ENCODE measurements at regions not wholly inside any gene's neighbourhood (a gene's known extent, or its start where the extent isn't known, plus 50 kb on each side); places are given as distances from the start of the nearest gene placed in this dataset.

DNA sequence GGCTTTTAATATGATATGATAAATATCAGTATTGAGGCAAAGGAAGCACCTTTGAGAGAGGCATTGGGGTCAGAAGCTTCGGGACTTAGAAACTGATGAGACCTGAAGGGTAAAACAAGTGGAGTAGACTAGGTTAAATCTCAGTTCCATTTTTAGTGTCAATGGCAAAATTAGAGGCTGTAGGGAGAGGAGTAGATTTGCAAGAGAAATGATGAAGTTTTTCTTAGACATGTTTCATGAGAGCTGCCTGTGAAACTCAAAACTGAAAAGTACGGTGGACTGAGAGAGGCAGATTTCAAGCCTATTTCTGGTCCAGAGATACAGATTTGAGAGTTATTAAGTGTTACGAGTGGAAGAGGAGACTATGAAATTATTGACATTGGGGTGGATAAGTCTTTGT lies 278.5 kb downstream of the TAF11L14 start:
- Histone ChIP-seq H3K4me3 (no peak overlapping the region), H3K4me1 (ENCODE audit: insufficient read depth) (peaks cover 2% of the 10 kb centered on the region; the same call in 1 of the 2 replicates), H3K27ac (ENCODE audit: low read depth) (no peak overlapping the region), H3K27me3 (ENCODE audit: insufficient read depth) (no peaks in the 10 kb centered on the region), H3K36me3 (ENCODE audit: insufficient read depth) (no peaks in the 10 kb centered on the region), H4K20me1 (replicated peaks; ENCODE audit: insufficient read depth) (no peaks in the 10 kb centered on the region), H3K9me2 (ENCODE audit: insufficient read depth) (no peaks in the 10 kb centered on the region), H3K79me2 (replicated peaks; ENCODE audit: insufficient read depth) (no peaks in the 10 kb centered on the region), H2AFZ (no peak overlapping the region), H3F3A (replicated peaks; ENCODE audit: low read depth) (no peaks in the 10 kb centered on the region), H3K4me2 (no peak overlapping the region)
- Mint-ChIP-seq H3K36me3 (ENCODE audit: low read depth) (no peaks in the 10 kb centered on the region), H3K27me3 (ENCODE audit: insufficient read depth, low read depth, poor library complexity) (no peaks in the 10 kb centered on the region), H3K27ac (no peak overlapping the region), H3K4me1 (peaks cover 3% of the 10 kb centered on the region; the same call in 1 of the 3 replicates), H3K4me3 (no peak overlapping the region), H3K9me3 (no peaks in the 10 kb centered on the region)
- no peak for ATAC-seq
- no peak for TF ChIP-seq NANOG (IDR thresholded peaks at IDR 0.05; ENCODE audit: borderline replicate concordance)
- no peak for TF ChIP-seq EZH2phosphoT487 (IDR thresholded peaks at IDR 0.05; ENCODE audit: unreplicated experiment)
- TF ChIP-seq ZNF114 (CRISPR knock-in tag; IDR thresholded peaks at IDR 0.05) = no peak
- TF ChIP-seq EZH2 (IDR thresholded peaks at IDR 0.05; ENCODE audit: low read depth, unreplicated experiment) = no peak
- TF ChIP-seq CTCF (conservative IDR thresholded peaks at IDR 0.05; ENCODE audit: low read depth in 2 of 2) = no peak
- no peak for TF ChIP-seq CREB1 (CRISPR knock-in tag; IDR thresholded peaks at IDR 0.05; ENCODE audit: low read depth)
- TF ChIP-seq POLR2AphosphoS5 (IDR thresholded peaks at IDR 0.05; ENCODE audit: low read depth) = no peak
- no peak for TF ChIP-seq JUNB (IDR thresholded peaks at IDR 0.05; ENCODE audit: unreplicated experiment)
- no peak for TF ChIP-seq STAT1 (IDR thresholded peaks at IDR 0.05; ENCODE audit: unreplicated experiment)
- no peak for TF ChIP-seq ZNF331 (CRISPR knock-in tag; IDR thresholded peaks at IDR 0.05; ENCODE audit: low read depth)
- no peak for TF ChIP-seq ZNF462 (CRISPR knock-in tag; IDR thresholded peaks at IDR 0.05)
- TF ChIP-seq, protein P1, sequence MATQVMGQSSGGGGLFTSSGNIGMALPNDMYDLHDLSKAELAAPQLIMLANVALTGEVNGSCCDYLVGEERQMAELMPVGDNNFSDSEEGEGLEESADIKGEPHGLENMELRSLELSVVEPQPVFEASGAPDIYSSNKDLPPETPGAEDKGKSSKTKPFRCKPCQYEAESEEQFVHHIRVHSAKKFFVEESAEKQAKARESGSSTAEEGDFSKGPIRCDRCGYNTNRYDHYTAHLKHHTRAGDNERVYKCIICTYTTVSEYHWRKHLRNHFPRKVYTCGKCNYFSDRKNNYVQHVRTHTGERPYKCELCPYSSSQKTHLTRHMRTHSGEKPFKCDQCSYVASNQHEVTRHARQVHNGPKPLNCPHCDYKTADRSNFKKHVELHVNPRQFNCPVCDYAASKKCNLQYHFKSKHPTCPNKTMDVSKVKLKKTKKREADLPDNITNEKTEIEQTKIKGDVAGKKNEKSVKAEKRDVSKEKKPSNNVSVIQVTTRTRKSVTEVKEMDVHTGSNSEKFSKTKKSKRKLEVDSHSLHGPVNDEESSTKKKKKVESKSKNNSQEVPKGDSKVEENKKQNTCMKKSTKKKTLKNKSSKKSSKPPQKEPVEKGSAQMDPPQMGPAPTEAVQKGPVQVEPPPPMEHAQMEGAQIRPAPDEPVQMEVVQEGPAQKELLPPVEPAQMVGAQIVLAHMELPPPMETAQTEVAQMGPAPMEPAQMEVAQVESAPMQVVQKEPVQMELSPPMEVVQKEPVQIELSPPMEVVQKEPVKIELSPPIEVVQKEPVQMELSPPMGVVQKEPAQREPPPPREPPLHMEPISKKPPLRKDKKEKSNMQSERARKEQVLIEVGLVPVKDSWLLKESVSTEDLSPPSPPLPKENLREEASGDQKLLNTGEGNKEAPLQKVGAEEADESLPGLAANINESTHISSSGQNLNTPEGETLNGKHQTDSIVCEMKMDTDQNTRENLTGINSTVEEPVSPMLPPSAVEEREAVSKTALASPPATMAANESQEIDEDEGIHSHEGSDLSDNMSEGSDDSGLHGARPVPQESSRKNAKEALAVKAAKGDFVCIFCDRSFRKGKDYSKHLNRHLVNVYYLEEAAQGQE (IDR thresholded peaks at IDR 0.05; ENCODE audit: unreplicated experiment) = no peak
- DNase-seq (ENCODE audit: low spot score) = no peak
